Central memory CD4-positive, alpha-beta T cell (primary cell): ENCODE measurements at regions not wholly inside any gene's neighbourhood (a gene's known extent, or its start where the extent isn't known, plus 50 kb on each side); places are given as distances from the start of the nearest gene placed in this dataset.

Experiments
- DNase-seq: peaks from one replicate; pipeline ENCODE4 v3.0.0; 2022

DNA sequence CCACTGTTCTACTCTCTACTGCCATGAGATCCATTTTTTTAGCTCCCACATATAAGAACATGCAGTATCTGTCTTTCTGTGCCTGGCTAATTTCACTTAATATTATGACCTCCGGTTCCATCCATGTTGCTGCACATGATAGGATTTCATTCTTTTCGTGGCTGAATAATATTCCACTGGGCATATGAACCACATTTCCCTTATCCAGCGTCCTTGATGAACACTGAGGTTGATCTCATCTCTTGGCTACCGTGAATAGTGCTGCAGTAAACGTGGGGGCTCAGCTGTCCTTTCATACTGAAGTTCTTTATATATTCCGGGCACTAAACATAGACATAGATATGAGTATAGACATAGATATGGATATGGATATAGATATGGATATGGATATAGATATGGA, 109.3 kb upstream of the TNRC6C start:
- DNase-seq, result no peak

DNA sequence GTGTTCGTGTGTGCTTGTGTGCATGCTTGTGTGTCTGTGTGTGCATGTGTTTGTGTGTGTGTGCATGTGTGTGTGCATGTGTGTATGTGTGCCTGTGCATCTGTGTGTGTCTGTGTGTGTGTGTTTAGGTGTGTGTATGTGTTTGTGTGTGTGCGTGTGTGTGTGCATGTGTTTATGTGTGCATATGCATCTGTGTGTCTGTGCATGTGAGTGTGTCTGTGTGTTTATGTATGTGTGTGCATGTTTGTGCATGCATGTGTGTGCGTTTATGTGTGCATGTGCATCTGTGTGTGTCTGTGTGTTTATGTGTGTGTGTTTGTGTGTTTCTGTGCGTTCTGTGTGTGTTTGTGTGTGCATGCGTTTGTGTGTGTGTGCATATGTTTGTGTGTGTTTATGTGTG, 106.6 kb upstream of the TNRC6C start:
- no peak for DNase-seq

DNA sequence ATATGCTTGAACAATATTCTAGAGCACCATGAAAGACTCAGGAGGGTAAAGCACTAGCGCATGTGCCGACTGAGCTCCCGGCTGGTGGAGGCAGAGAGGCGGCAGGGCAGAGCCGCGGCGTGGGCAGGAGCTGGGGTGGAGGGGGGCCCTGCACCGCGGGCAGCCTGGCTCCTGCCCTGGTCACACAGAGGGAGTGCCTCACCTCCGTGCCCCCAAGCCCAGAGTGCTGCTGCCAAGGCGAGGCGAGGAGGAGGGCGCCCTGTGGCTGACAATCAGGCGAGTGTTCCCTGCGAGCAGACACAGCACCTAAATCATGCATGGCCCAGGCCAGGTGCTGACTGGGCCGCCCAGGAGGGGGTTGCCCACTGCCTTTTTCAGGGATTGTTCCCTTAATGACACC, 105.8 kb upstream of the TNRC6C start:
- DNase-seq, result no peak

DNA sequence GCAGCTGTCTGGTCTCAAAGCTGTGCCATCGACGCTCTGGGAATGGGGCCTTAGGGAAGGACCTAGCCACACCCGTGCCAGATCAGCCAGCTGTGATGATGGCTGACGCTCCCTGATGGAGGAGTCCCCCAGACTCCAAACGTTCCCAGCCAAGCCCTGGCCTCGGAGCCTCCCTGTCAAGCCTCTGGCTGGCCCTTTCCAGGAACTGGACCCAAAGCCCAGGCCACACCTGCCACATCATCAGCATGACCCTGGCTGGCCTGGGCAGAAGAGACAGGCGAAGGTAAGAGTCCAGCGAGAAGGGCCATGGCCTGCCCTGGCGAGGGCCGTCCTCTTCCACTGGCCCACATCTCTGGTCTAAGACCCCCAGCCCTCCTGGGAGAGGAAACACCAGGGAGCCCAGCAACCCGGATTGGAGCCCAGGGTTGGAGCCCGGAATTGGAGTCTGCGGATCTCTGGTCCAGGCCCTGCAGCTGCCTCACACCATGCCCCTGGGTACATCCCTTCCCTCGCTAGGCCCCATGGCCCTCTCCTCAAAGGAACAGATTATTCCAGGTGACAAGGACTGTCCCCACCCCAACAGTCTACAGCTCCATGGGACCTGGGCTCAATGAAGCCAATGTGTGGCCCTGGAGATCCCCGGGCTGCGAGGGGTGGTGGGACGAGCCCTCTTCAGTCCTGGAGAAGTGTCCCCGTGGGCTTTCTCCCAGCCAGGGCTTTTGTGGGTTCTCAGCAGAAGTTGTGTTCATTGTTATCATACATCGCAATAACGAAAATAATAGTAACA, 105.1 kb upstream of the TNRC6C start:
- DNase-seq, result no peak

DNA sequence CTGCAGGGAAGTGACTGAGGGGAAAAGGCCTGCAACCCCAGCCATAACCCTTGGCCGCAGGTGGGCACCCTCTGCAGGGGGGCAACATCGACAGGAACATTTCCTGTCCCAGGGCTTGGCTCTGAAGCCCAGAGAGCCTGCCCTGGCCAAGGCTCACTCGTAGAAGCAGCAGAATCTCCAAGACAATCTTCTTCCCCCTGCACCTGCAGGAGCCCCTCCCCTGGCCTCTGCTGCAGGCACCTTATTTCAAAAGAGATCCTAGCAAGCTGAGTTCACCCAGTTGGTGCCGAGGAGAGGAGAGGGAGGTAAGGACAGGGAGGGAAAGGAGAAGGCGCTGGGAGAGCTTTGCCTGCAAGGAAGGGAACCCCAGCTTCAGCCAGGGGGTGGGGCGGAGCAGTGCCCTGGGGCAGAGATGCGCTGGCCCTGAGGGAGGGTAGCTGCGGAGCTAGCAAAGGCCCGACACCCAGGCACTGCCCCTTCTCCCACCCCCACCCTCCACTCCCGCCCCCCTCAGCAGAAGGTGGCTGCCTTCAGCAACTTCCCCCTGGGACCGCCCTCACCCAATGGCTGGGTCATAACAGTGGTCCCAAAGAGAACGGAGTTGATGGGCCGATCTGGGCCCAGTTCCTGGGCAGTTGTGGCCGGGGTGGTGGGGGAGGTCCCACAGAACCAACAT, 104.3 kb upstream of the TNRC6C start:
- no peak for DNase-seq

DNA sequence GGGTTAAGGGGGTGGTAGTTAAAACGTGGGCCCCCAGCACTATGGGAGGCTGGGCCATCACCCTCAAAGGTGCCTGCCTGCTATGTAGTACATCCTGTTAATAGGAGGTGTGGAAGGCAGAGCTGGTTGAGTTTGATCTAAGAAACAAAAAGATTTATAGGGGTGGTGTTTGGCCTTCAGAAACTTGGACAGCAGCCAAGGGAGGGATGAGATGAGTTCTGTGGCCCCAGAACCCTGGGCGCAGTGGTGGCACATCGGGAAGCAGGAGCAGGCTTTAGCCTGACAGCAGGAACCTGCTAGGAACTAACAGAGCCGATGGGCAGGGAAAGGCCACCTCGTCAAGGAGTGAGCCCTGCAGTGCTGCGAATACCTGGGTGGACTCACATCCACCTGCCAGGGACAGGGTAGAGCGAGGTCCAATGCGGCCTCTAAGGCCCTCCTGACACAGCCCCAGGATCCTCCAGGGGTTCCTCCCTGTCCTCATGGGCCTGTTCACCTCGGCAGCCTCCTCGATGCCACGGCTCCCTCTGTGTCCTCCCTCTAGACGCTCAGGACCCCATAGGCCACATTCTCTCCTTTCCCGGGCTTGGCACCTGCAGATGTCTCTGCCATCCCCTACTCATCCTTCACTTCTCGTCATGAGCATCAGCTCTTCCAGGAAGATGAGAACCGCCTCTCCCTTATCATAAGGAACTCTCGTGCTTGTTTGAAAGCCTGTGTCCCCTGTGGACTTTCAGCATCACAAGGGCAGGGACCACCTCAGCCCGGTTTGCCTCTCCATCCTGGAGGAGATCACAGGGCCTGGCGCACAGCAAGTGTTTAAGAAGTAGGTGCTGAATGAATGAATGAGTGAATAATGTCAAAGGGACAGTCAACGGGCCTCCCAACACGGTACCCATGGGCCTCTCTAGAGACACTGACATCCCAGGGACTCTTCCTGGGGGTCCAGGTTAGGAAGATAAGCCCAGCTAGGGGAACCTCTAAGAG, 103.5 kb upstream of the TNRC6C start:
- DNase-seq, result no peak

DNA sequence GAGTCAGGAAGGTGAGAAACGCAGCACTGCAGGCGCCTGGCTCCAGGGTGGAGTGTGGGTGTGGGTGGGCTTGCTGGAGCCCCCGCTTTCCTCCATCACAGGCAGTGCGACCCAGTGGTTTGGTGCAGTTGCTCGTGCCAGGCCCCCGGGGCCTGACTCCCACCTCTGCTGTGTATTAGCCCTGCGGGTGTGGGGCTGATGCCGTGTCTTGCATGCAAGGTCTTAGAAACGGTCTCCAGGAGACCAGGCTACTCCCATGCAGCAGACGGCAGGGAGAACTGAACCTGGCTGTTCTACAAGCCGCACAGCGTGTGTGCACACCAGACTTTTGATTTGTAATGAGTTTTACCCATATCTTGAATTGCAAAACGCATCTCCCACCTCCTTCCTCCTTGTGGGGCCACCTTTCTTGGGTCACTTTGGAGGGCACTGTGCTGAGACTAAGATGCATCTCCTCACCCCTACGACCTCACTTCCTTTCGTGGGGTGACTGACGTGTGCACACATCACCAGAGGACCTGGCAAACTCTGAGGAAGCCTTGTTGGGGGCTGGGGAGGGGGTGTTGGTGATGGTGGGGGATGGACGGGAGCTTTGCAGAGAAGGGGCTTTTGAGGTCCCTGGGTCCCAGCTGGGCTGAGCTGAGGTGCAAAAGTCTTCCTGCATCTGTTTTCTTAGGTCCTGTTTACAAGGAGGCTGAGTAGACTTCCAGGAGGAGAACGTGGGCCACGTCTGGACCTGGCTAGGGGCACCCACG, 101.8 kb upstream of the TNRC6C start:
- no peak for DNase-seq

DNA sequence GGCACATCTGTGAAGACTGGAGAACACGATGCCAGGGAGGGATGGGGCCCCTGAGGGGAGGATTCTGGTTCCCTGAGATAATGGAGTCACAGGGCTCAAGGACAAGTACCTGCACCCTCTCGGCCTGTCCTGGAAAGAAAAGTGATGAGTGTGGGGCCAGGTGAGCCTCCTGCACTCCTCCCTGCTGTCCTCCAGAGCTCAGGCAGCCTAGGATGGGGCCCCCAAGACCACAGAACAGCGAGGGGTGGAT, 101.3 kb upstream of the TNRC6C start:
- no peak for DNase-seq

DNA sequence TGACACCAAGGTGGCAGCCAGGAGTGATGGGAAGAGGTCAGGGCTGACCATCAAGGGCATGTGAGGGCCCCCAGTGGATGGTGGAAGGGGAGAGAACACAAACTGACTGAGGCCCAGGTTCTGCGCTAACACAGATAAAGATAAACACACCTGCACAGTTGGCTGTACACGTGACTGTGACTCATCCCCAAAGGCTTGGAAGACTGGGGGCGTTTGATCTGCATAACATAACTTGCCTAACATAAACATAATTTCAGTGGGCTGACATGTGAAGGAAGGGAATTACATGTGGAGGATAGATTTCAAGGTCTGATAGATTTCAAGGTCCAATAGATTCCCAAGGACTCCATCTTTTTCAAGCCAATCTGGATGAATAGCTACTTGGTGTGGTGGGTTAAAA, 100.9 kb upstream of the TNRC6C start:
- no peak for DNase-seq

DNA sequence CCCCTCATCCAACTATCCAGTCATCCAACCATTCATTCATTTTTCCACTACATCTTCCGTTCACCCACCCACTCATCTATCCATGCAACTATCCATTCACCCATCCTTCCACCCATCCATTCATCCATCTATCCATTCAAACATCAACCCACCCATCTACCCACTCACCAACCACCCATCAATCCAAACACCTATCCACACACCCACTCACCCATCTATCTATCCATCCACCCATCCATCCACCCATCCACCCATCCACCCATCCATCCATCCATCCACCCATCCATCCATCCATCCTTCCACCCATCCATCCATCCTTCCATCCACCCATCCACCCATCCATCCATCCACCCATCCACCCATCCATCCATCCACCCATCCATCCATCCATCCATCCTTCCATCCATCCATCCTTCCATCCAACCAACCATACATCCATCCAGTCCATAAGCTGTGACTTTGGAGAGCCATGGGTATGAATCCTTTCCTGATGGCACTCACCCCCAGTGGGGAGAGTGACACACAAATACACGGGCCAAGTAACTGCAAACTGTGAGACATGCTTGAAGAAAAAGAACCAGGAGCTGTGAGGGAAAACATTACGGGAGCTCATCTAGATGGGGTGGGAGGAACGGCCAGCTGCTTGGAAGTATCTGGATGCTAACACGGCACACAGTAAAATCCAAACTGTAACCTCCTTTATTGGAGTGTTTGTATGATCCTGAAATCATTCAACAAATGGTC, 100.0 kb upstream of the TNRC6C start:
- no peak for DNase-seq

DNA sequence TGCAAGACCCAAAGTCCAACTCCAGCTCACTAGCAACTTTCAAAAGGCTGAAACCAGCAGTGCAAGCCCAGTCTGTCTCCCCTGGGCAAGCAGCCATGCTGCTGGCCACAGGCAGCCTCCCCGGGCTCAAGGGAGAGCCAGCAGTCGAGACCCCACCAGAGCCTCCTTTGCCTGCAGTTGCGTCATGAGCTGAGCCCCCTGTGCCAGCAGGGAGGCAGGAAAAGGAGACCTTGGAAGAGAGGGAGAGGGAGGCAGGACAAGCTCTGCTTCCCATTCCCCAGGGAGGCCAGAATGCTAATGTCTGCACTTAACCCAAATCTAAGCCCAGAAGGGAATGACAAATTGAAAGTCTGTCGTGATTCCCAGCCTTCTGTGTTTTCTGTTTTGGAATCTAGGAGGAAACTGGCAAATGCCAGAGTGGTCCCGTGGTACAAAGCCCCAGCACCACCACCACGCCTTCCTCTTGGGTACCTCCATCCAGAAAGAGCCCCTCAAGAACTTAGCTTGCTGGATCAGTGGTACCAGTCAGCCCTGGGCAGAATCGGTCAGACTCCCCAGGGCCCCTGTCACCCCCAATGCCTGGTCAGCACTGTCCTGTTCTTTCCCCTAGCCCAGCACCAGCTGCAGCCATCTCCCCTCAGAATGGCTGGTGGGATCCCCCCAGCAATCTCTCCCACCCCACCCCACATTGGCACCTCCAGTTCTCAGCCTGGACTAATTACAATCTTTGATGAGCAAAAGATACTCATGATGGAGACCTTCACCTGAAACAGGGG, 99.3 kb upstream of the TNRC6C start:
- no peak for DNase-seq

DNA sequence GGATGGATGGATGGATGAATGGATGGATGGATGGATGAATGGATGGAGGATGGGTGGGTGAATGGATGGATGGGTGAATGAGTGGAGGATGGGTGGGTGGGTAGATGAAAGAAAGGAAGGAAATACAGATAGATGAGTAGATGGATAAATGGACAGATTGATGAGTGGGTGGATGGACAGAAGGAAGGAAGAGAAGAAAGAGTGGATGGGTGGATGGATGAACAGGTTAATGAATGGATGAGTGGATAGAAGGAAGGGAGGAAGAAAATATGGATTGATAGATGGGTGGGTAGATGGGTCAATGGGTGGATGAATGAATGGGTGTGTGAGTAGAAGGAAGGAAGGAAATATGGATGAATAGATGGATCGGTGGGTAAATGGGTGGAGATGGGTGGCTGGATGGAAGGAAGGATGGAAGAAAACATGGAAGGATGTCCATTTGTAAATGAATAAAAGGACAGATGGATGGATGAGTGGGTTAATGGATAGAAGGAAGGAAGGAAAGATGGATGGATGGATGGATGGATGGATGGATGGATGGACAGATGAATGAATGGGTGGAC, 97.3 kb upstream of the TNRC6C start:
- no peak for DNase-seq

DNA sequence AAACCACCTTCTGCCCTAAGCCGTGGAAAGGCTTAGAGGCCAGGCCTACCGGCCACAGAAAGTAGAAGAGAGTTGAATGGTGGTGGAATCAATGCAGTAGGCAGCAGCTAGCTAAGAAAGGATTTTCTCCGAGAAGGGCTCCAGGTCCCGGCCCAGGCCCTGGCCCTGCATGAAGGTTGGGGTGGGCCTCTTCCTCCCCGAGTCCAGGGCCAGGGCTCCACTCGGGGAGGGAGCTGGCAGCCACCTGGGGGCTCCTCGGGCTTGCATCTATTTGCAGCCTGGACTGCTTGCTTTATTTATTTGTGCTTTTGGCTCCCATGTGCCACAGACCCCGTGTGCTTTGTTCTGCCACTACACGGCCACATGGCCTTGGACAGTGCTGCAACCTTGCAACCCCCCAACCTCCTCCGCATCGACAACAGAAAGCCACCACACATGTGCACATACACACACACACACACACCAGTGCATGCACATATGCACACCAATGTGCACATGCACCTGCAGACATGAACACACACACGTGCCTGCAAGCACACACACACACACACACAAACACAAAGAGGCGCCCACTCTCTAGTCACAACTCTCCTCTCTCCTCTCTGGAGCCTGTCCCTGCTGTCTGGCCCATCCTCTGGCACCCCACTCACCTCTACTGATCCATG, 96.4 kb upstream of the TNRC6C start:
- DNase-seq, result no peak

DNA sequence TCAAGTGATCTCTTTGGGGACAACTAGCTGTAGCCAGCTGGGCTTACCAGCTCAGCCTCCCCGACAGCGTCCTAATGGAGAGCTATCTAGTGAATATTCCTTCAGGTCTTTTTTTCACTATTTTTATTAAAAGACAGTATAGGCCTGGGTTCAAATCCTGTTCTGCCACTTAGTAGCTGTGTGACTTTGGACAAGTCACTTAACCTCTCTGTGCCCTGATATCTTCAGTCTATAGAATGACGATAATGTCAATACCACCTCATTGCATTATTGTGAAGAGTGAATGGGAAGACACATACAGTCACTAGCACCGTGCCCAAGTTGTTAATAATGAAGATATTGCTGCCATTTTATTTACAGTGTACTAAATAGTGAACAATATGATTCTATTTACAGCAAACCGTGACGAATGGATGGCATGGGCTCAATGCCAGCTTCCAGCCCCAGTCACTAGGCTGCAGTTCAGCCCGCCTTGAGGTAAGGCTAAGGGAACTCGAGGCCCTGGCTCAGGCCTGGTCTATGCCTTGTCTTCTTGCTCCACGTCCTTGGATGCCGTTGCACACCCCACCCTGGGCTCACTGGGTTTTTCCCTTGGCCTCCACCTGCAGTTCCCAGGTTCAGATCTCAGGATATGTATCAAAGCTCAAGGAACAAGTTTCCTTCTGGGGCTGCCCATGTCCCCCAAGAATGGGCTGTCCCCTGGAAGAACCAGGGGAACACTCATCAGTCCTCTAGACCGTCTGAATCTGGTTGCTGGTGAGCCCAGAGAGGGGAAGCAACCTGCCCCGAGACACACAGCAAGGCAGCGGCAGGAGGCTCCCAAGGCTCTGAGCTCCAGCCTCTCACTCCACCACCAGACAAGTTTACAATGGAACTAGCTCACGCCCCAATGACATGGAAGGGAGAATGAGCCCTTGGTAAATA, 95.4 kb upstream of the TNRC6C start:
- DNase-seq, result no peak

DNA sequence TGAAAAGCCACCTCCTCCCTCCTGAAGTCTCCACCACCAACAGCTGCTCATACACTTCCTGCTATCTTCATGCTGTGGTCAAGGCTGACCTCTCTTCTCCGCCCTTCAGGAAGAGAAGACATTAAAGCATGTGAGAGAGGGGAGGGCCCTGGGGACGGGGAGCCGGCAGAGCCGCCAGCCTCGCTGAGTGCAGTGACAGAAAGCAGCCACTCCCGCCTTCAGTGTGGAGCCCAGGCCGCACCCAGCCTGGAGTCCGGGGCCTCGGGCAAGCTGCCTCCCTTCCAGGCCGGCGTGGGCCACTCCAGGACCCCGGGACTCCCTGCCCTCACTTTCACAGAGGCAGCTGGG, 94.7 kb upstream of the TNRC6C start:
- no peak for DNase-seq

DNA sequence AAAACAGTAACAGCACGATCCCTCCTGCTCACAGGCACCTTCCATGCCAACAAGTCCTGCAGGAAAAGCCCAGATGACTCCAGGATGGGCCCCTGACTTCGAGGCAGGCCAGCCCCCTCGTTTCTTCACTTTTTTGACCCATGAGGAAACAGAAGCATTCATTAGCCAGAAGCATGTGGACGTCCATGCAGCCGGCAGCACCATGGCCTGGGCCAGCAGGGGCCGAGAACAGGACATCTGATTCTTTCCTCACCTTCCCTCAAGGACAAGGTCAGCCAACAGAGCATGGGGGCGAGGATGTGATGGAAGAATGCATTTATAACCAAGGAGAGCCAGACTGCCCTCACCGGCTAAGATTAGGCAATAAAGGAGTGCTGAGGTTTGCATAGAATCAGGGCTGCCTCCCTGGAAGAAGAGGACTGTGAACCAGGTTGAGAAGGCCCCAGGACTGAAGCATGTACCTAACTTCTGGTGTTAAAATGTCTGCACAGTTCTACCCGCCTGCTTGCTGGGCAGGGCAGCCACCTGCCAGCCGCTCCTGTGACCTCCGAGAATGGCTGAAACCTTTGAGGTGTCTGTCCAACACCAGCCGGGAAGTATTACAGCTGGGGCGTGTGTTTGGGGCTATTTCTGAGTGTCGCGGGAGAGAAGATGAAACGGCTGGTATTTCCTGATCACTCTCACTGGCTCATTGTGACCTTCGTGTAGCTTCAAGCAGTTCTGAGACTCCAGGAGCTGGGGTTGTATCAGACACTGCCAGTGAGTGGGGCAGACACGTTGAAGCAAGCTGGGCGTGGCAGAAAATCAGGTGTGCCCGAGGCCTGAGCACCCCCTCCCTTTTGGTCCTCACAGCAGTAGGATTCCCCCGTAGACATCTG, 94.0 kb upstream of the TNRC6C start:
- no peak for DNase-seq

DNA sequence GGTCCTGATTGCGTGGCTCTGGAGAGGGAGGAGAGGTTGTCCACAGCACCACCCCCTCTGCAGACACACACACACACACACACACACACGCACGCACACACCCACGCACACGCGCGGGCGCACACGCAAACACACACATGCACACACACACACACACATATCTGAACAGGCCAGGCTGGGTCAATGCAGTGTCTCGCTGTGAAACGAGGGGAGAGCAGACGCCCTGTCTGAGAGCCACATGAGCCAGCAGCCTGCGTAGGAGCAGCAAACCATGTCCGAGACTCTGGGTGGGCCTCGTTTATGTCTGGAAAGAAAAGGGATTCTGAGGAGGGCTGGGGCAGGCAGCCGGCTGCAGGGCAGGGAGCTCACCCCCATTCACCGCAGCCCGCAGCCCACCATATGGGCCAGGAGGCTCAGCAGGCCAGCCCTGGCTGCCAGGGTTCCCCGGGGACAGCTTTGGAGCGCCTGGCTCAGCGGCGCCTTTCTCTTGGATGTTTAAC, 93.3 kb upstream of the TNRC6C start:
- no peak for DNase-seq

DNA sequence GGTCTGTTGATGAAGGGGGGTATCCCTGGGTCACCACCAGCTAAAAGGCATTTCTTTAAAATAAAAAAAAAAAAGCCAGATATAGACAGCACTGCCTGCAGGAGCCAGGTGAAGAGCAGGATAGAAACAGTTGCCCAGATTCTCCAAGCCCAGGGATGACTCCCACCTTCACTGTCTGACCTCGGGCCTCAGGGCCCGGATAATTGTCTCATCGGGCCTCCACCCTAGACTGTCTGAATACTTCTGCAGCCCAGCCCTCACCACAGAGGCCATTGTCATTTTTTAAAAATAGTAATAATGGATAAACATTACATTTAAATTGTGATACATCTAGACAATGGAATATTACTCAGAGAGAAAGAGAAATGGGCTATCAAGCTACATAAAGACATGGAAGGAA, 92.8 kb upstream of the TNRC6C start:
- DNase-seq, result no peak
